Endodermal cell (in vitro differentiated cells): ENCODE measurements at regions not wholly inside any gene's neighbourhood (a gene's known extent, or its start where the extent isn't known, plus 50 kb on each side); places are given as distances from the start of the nearest gene placed in this dataset.

Experiments used
- DNase-seq: peaks from one replicate; pipeline ENCODE4 v3.0.0-alpha.2; 2017
- H3K27ac ChIP-seq: 2 replicates; pipeline ENCODE4 v1.5.1; 2013; ENCODE audit warnings: mild to moderate bottlenecking, low read depth, low read length, moderate library complexity
- H3K27me3 ChIP-seq: 2 replicates; pipeline ENCODE4 v1.6.1; 2013; ENCODE audit warnings: mild to moderate bottlenecking, low read length, moderate library complexity; ENCODE audit not compliant: insufficient read depth, control insufficient read depth, poor library complexity, severe bottlenecking
- H3K36me3 ChIP-seq: 2 replicates; pipeline ENCODE4 v1.7.0; 2013; ENCODE audit warnings: mild to moderate bottlenecking, low read length, moderate library complexity; ENCODE audit not compliant: control insufficient read depth, insufficient read depth
- H3K4me1 ChIP-seq: one replicate; pipeline ENCODE4 v1.7.0; 2013; ENCODE audit warnings: low read length; ENCODE audit not compliant: control insufficient read depth, insufficient read depth
- H3K4me3 ChIP-seq: 2 replicates; pipeline ENCODE4 v1.5.1; 2013; ENCODE audit warnings: mild to moderate bottlenecking, low read length, moderate library complexity
- H3K9ac ChIP-seq: 2 replicates; pipeline ENCODE4 v1.6.1; 2013; ENCODE audit warnings: mild to moderate bottlenecking, low read length, moderate library complexity; ENCODE audit not compliant: poor library complexity, severe bottlenecking; ENCODE audit errors: extremely low read depth
- H3K9me3 ChIP-seq: 2 replicates; pipeline ENCODE4 v1.6.1; 2013; ENCODE audit warnings: mild to moderate bottlenecking, low read length, moderate library complexity; ENCODE audit not compliant: control insufficient read depth
- H3K27ac Mint-ChIP-seq: 2 replicates; pipeline ENCODE4 v1.8.0; 2020; ENCODE audit warnings: mixed read lengths
- H3K27me3 Mint-ChIP-seq: 2 replicates; pipeline ENCODE4 v1.8.0; 2021; ENCODE audit warnings: mild to moderate bottlenecking, mixed read lengths; ENCODE audit not compliant: insufficient read depth
- H3K36me3 Mint-ChIP-seq: 2 replicates; pipeline ENCODE4 v1.8.0; 2020; ENCODE audit warnings: low read depth, mixed read lengths
- H3K4me1 Mint-ChIP-seq: 2 replicates; pipeline ENCODE4 v1.8.0; 2020; ENCODE audit warnings: mixed read lengths
- H3K4me3 Mint-ChIP-seq: 2 replicates; pipeline ENCODE4 v1.8.0; 2020; ENCODE audit warnings: mild to moderate bottlenecking, moderate library complexity, mixed read lengths
- H3K9me3 Mint-ChIP-seq: 2 replicates; pipeline ENCODE4 v1.8.0; 2020; ENCODE audit warnings: mild to moderate bottlenecking, mixed read lengths
- WGBS, 2 experiments: methylation state at CpG; one replicate each; pipeline versions ENCODE4 v1.1.5 to v1.1.7; 2013; ENCODE audit warnings: missing lambda C conversion rate in 2 of 2, mixed read lengths in 1 of 2; ENCODE audit not compliant: insufficient coverage in 1 of 2, insufficient read length in 1 of 2; 5-methylcytosine and 5-hydroxymethylcytosine counted together
- TF ChIP-seq, protein P1 (sequence below): fragments of 200-600 bp; sonication (generic); conservative IDR thresholded peaks from 2 replicates; pipeline ENCODE4 v1.5.0; 2021; ENCODE audit warnings: antibody characterized with exemption, mild to moderate bottlenecking

DNA sequence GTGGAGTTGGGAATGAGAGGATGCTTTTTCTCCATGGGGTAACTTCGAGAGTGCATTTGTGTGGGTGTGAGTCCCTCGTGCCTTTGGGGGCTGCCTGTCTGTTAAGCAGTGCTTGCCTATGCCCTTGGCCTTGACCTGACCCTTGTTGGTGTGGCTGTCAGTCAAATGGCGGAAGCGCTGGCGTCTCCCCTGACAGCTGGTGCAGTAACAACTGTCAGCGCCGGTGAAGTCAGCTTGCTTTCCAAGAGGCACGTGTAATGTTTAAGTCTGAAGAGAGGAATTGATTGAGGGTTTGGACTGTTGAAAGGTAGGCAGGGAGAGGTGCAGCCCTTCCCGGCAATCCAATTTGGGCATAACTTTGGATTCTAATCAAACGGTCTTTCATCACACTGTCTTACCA, 211.3 kb downstream of the AACS start:
- Histone ChIP-seq H3K36me3 (no peaks in the 10 kb centered on the region), H3K4me1 (no peaks in the 10 kb centered on the region), H3K27ac (no peak overlapping the region), H3K27me3 (peaks cover 11% of the 10 kb centered on the region), H3K9me3 (no peaks in the 10 kb centered on the region), H3K9ac (no peak overlapping the region), H3K4me3 (no peak overlapping the region)
- Mint-ChIP-seq H3K27ac (no peak overlapping the region), H3K4me1 (peaks cover 8% of the 10 kb centered on the region), H3K4me3 (no peak overlapping the region), H3K36me3 (no peaks in the 10 kb centered on the region), H3K9me3 (no peaks in the 10 kb centered on the region), H3K27me3 (peaks cover 17% of the 10 kb centered on the region)
- WGBS, 2 experiments: 87 to 94% methylated on average over 10 of the region's 10 CpGs
- no peak for DNase-seq
- TF ChIP-seq, protein P1, sequence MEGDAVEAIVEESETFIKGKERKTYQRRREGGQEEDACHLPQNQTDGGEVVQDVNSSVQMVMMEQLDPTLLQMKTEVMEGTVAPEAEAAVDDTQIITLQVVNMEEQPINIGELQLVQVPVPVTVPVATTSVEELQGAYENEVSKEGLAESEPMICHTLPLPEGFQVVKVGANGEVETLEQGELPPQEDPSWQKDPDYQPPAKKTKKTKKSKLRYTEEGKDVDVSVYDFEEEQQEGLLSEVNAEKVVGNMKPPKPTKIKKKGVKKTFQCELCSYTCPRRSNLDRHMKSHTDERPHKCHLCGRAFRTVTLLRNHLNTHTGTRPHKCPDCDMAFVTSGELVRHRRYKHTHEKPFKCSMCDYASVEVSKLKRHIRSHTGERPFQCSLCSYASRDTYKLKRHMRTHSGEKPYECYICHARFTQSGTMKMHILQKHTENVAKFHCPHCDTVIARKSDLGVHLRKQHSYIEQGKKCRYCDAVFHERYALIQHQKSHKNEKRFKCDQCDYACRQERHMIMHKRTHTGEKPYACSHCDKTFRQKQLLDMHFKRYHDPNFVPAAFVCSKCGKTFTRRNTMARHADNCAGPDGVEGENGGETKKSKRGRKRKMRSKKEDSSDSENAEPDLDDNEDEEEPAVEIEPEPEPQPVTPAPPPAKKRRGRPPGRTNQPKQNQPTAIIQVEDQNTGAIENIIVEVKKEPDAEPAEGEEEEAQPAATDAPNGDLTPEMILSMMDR: no peak

DNA sequence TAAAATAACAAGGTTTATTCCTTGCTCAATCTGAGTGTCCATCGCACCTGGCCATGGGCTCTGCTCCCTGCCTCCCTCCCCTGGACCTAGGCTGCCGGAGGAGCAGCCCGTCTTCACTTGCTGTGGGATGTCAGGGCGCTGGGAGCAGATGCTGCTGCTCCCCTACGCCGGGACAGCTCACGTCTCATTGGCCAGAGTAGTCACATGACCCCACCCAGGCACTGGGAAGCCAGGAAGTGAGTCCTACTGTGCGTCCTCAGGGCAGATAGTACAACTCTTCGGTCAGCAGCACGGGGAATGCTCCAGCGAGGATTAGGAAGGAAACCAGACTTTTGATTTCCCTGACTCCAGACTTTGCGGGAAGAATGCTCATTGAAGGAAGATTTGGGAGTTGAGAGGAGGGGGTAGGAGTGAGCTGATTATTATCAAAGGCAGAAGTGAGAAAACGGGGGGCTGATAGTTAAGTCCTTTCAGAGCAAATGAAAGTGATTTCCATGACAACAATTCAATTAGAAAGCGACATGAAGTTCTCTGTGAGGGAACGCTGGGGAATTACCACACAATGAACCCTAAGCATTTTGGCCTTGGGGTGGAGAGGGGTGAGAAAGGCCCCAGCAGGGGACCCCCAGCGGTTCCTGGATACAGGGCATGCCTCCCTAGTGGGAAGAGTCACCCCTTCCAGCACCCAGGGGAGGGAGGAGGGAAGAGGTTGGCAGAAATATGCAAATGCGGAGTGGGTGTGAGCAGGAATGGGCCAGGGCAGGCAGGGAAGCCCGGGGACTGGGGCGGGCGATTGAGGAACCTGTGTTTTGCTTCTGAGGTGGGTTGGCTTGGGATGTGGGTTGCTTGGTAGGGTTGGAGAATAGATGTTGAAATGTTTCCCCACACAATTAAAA, 215.5 kb downstream of the AACS start:
- Histone ChIP-seq H3K27ac (no peak overlapping the region), H3K27me3 (peaks cover 22% of the 10 kb centered on the region), H3K4me1 (no peaks in the 10 kb centered on the region), H3K9ac (no peak overlapping the region), H3K9me3 (no peaks in the 10 kb centered on the region), H3K36me3 (no peaks in the 10 kb centered on the region), H3K4me3 (peak overlapping the region; percentile 75)
- Mint-ChIP-seq H3K27me3 (peaks cover 31% of the 10 kb centered on the region), H3K9me3 (peaks cover 2% of the 10 kb centered on the region), H3K4me3 (peak overlapping the region; percentile 53), H3K27ac (peak overlapping the region; percentile 90), H3K36me3 (peaks cover 1% of the 10 kb centered on the region), H3K4me1 (peaks cover 8% of the 10 kb centered on the region)
- 15 to 20% methylated on average over 14 to 20 of the region's 20 CpGs for WGBS, 2 experiments
- TF ChIP-seq, protein P1: no peak
- DNase-seq: peak; percentile 97

DNA sequence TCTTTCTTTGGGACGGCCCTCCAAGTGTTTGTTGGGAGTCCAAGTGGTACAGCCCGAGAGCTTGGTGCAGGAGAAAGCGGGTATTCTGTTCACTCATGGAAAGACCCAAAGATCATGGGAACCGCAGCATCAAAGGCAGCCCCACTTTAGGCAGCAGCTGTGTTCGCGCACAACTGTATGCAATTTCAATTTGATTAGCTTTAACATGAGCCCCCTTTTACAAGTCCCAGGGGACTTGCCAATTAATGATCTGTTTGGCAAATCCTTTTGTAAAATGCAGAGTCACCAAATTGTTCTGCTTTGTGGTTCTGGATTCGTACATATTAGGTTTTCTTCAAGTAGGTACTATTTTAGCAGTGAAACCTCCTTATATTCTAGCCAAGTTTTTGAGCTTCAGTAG, 217.7 kb downstream of the AACS start:
- no peak for DNase-seq

More for the DNA sequence above, 217.7 kb downstream of the AACS start:
- peaks cover 5% of the 10 kb centered on the region for H3K9me3 Mint-ChIP-seq
- TF ChIP-seq, protein P1: no peak
- H3K4me3 Mint-ChIP-seq: no peak overlapping the region
- Histone ChIP-seq H3K9me3 (no peaks in the 10 kb centered on the region), H3K36me3 (no peaks in the 10 kb centered on the region), H3K4me3 (no peak overlapping the region), H3K4me1 (no peaks in the 10 kb centered on the region), H3K27ac (no peak overlapping the region), H3K27me3 (peaks cover 22% of the 10 kb centered on the region), H3K9ac (no peak overlapping the region)
- H3K36me3 Mint-ChIP-seq: peaks cover 4% of the 10 kb centered on the region
- H3K27me3 Mint-ChIP-seq: peaks cover 27% of the 10 kb centered on the region
- peaks cover 8% of the 10 kb centered on the region for H3K4me1 Mint-ChIP-seq
- 93 to 100% methylated on average over 6 to 7 of the region's 7 CpGs for WGBS, 2 experiments
- H3K27ac Mint-ChIP-seq: no peak overlapping the region
